Cerebellar nuclear complex (tissue), 1 donor: ENCODE measurements at regions not wholly inside any gene's neighbourhood (a gene's known extent, or its start where the extent isn't known, plus 50 kb on each side); places are given as distances from the start of the nearest gene placed in this dataset.
"Not testable (repeated sequence)": the region's sequence is repeated elsewhere in the genome, so short reads cannot be mapped to it uniquely, and the experiment has no call there.

Experiments
- DNase-seq, 2 experiments: peaks; one replicate each; lab custom pipeline; 2025; lab: John Stamatoyannopoulos, UW

- DNase-seq: no peak
Observed at GRCh38 chr14:106606936-106607335, 1080.6 kb downstream of the TMEM121 start.

GRCh38 chr14:106610691-106611090, 1084.3 kb downstream of the TMEM121 start:
- no peak for DNase-seq

- no peak for DNase-seq
Observed at GRCh38 chr14:106613256-106613655, 1086.9 kb downstream of the TMEM121 start.

GRCh38 chr14:106618471-106618951, 1092.1 kb downstream of the TMEM121 start:
- not testable (repeated sequence) for DNase-seq

GRCh38 chr14:106619606-106620005, 1093.2 kb downstream of the TMEM121 start:
- DNase-seq: no peak

GRCh38 chr14:106620368-106620767, 1094.0 kb downstream of the TMEM121 start:
- DNase-seq: no peak

- DNase-seq: no peak
Observed at GRCh38 chr14:106622200-106622745, 1095.9 kb downstream of the TMEM121 start.

- DNase-seq: no peak
Observed at GRCh38 chr14:106625186-106625585, 1098.8 kb downstream of the TMEM121 start.

GRCh38 chr14:106626469-106626868, 1100.1 kb downstream of the TMEM121 start:
- not testable (repeated sequence) for DNase-seq

- not testable (repeated sequence) for DNase-seq
Observed at GRCh38 chr14:106626942-106627588, 1100.7 kb downstream of the TMEM121 start.

- DNase-seq: no peak
Observed at GRCh38 chr14:106631879-106632278, 1105.5 kb downstream of the TMEM121 start.

- DNase-seq: no peak
Observed at GRCh38 chr14:106633721-106634120, 1107.3 kb downstream of the TMEM121 start.

GRCh38 chr14:106635569-106635968, 1109.2 kb downstream of the TMEM121 start:
- no peak for DNase-seq

GRCh38 chr14:106638786-106639452, 1112.5 kb downstream of the TMEM121 start:
- DNase-seq: not testable (repeated sequence)

- no peak for DNase-seq
Observed at GRCh38 chr14:106642090-106642489, 1115.7 kb downstream of the TMEM121 start.

GRCh38 chr14:106642971-106643370, 1116.6 kb downstream of the TMEM121 start:
- DNase-seq: not testable (repeated sequence)

- DNase-seq: not testable (repeated sequence)
Observed at GRCh38 chr14:106648874-106649273, 1122.5 kb downstream of the TMEM121 start.

- DNase-seq: no peak
Observed at GRCh38 chr14:106651016-106651415, 1124.6 kb downstream of the TMEM121 start.

GRCh38 chr14:106652494-106652893, 1126.1 kb downstream of the TMEM121 start:
- DNase-seq: no peak

GRCh38 chr14:106657460-106657859, 1131.1 kb downstream of the TMEM121 start:
- DNase-seq: no peak

- DNase-seq: not testable (repeated sequence)
Observed at GRCh38 chr14:106658066-106658860, 1131.9 kb downstream of the TMEM121 start.

GRCh38 chr14:106661561-106661960, 1135.2 kb downstream of the TMEM121 start:
- not testable (repeated sequence) for DNase-seq
